ENCODE measurements at regions not wholly inside any gene's neighbourhood (a gene's known extent, or its start where the extent isn't known, plus 50 kb on each side); places are given as distances from the start of the nearest gene placed in this dataset.

- no peak for TF ChIP-seq CTBP2 (IDR thresholded peaks at IDR 0.05; ENCODE audit: borderline replicate concordance, insufficient read depth, insufficient read length, low read length)
- no peak for TF ChIP-seq SIRT6 (IDR thresholded peaks at IDR 0.05; ENCODE audit: low read length)
Measured at GRCh38 chr12:111164833-111165525, 203.9 kb downstream of the PHETA1 start (continued).
